RWPE2 (cell line): ENCODE measurements at regions not wholly inside any gene's neighbourhood (a gene's known extent, or its start where the extent isn't known, plus 50 kb on each side); places are given as distances from the start of the nearest gene placed in this dataset.

Experiments used
- ATAC-seq: fragments of 200-7000 bp; cut with Tn5 transposase; 3 replicates; pipeline ENCODE4 v1.9.1; 2021; ENCODE audit warnings: low read depth
- DNase-seq: peaks from one replicate; pipeline ENCODE4 v3.0.0-alpha.2; 2020; ENCODE audit warnings: low spot score
- H3K27ac ChIP-seq: fragments of 450-650 bp; 2 replicates; pipeline ENCODE4 v1.5.1; 2017; ENCODE audit warnings: mild to moderate bottlenecking; ENCODE audit not compliant: poor library complexity, severe bottlenecking
- H3K27me3 ChIP-seq: fragments of 250-450 bp; sonication (Bioruptor Pico); 2 replicates; pipeline ENCODE4 v1.5.1; 2021; ENCODE audit warnings: mild to moderate bottlenecking, moderate library complexity; ENCODE audit not compliant: insufficient read depth, poor library complexity, severe bottlenecking
- H3K36me3 ChIP-seq: fragments of 250-450 bp; sonication (Bioruptor Pico); 2 replicates; pipeline ENCODE4 v1.5.1; 2020; ENCODE audit warnings: low read depth, mild to moderate bottlenecking, moderate library complexity
- H3K4me1 ChIP-seq: fragments of 250-450 bp; sonication (Bioruptor Pico); 2 replicates; pipeline ENCODE4 v1.5.1; 2021; ENCODE audit warnings: mild to moderate bottlenecking, moderate library complexity; ENCODE audit not compliant: insufficient read depth, poor library complexity, severe bottlenecking
- H3K4me3 ChIP-seq: fragments of 250-450 bp; sonication (Bioruptor Pico); 2 replicates; pipeline ENCODE4 v1.5.1; 2021; ENCODE audit warnings: mild to moderate bottlenecking, moderate library complexity; ENCODE audit not compliant: severe bottlenecking
- H3K9me3 ChIP-seq: fragments of 250-450 bp; sonication (Bioruptor Pico); 2 replicates; pipeline ENCODE4 v1.5.1; 2021; ENCODE audit warnings: mild to moderate bottlenecking, moderate library complexity; ENCODE audit not compliant: severe bottlenecking
- CTCF ChIP-seq: fragments of 450-650 bp; IDR thresholded peaks from one replicate; pipeline ENCODE4 v1.5.1; 2017; ENCODE audit warnings: mild to moderate bottlenecking, moderate library complexity; ENCODE audit not compliant: poor library complexity, severe bottlenecking

DNA sequence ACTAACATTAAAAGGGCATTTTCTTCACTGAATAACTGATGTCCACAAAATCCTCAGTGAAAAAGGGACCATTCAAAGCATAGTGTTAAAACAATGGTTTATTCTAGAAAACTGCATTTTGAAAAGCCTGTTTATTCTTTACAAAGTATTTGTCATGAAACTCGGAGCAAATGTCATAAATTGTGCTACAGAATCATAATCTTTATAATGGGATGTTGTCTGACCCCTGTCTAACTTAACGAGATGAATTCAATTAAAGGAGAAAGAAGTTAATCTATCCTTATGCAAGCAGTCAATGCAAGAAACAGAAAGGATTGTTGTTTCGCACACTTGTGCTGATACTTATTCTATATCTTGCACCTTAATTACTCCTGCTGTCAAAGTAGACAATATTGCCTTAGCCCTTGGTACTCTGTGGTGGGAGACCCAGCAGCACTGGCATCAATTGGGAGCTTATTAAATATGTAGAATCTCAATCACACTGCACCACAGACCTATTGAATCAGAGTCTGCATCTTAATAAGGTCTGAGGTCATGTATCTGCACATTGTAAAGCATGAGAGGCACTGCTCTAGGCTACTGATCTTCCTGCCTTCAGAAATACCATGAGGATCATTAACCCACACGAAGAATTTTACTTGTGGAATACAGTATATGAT, 708.3 kb downstream of the HDGFL1 start:
- Histone ChIP-seq H3K9me3 (no peaks in the 10 kb centered on the region), H3K27me3 (no peaks in the 10 kb centered on the region), H3K36me3 (no peaks in the 10 kb centered on the region), H3K27ac (no peak overlapping the region), H3K4me3 (no peak overlapping the region), H3K4me1 (no peaks in the 10 kb centered on the region)
- TF ChIP-seq CTCF, result no peak
- DNase-seq (no peak), ATAC-seq (no peak)

DNA sequence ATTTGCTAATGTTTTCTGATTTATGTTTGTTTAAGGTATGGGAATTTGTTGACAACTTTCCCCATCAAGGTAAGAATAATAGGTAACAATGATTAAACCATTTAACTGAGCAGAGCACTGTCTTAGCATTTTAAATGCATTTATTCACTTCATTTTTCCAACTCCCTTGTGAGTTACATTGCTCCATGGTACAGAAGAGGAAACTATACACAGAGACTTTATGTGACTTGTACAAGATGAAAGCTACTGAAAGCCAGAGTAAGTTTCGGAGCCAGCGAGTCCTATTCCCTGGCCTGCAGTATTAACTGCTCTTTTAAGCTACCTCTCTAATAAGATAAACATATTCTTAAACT, 708.8 kb downstream of the HDGFL1 start:
- Histone ChIP-seq H3K4me1 (no peaks in the 10 kb centered on the region), H3K4me3 (no peak overlapping the region), H3K27me3 (no peaks in the 10 kb centered on the region), H3K27ac (no peak overlapping the region), H3K36me3 (no peaks in the 10 kb centered on the region), H3K9me3 (no peaks in the 10 kb centered on the region)
- DNase-seq (no peak), ATAC-seq (no peak)
- no peak for TF ChIP-seq CTCF

DNA sequence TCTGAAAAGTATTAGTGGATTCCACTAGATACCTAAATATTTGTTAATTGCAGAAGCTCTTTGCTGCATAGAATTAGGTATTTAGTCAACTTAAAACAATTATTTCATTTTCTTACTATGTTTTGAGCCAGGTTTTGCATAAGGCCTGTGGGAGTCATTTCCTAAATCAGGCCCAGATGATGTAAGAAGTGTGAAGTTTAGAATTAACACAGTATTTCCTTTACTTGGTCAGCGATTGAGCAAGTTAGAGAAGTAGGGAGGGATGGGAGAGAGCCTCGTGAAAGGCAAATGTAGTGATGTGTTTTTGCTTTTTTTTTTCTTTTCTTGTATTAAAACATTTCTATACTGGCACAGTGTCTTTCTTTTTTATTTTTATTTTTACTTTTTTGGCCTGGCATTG, 711.1 kb downstream of the HDGFL1 start:
- Histone ChIP-seq H3K9me3 (no peaks in the 10 kb centered on the region), H3K27me3 (no peaks in the 10 kb centered on the region), H3K36me3 (no peaks in the 10 kb centered on the region), H3K4me3 (no peak overlapping the region), H3K27ac (no peak overlapping the region), H3K4me1 (no peaks in the 10 kb centered on the region)
- DNase-seq (no peak), ATAC-seq (no peak)
- no peak for TF ChIP-seq CTCF

GRCh38 chr6:23282252-23283021, 713.1 kb downstream of the HDGFL1 start:
- no peaks in the 10 kb centered on the region for H3K4me1 ChIP-seq
- no peak for ATAC-seq
- no peak overlapping the region for H3K27ac ChIP-seq
- no peak for DNase-seq
- H3K27me3 ChIP-seq, result no peaks in the 10 kb centered on the region
- no peaks in the 10 kb centered on the region for H3K9me3 ChIP-seq
- H3K4me3 ChIP-seq, result no peak overlapping the region
- TF ChIP-seq CTCF, result no peak
- no peaks in the 10 kb centered on the region for H3K36me3 ChIP-seq

DNA sequence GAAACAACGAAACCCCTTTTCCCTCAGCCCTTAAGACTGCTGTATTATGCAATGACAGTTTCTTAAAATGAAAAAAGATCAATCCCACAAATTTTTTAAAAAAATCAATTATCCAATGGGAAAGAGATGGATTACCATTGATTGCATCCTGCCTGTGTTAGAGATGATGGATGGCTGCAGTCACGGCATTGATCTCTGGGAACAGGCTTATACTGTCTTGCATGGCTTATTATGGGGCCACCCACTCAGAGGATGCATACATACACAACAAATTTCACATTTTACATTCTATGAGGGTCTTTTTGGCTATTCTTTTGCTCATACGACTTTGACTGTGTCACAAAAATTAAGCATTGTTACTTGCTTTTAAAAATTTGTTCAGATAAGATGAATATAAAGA, 724.3 kb downstream of the HDGFL1 start:
- Histone ChIP-seq H3K36me3 (no peaks in the 10 kb centered on the region), H3K4me1 (no peaks in the 10 kb centered on the region), H3K27me3 (no peaks in the 10 kb centered on the region), H3K9me3 (no peaks in the 10 kb centered on the region), H3K27ac (no peak overlapping the region), H3K4me3 (no peak overlapping the region)
- DNase-seq (no peak), ATAC-seq (no peak)
- TF ChIP-seq CTCF, result no peak
